GM12865 (cell line): ENCODE measurements at regions not wholly inside any gene's neighbourhood (a gene's known extent, or its start where the extent isn't known, plus 50 kb on each side); places are given as distances from the start of the nearest gene placed in this dataset.

Experiments
- DNase-seq: peaks from one replicate; pipeline ENCODE4 v3.0.0; 2010; ENCODE audit warnings: low read depth
- H3K4me3 ChIP-seq: 2 replicates; pipeline ENCODE4 v1.5.1; 2011; ENCODE audit warnings: mild to moderate bottlenecking, low read depth, low read length, control low read depth
- CTCF ChIP-seq: IDR thresholded peaks from 2 replicates; pipeline ENCODE4 v1.5.1; 2011; ENCODE audit warnings: low read length, control low read depth, low read depth, inconsistent platforms; ENCODE audit not compliant: insufficient read depth; ENCODE audit errors: missing control alignments

GRCh38 chr1:25084407-25084806, 147.9 kb downstream of the SYF2 start:
- DNase-seq: no peak
- no peak overlapping the region for H3K4me3 ChIP-seq
- TF ChIP-seq CTCF: no peak

DNA sequence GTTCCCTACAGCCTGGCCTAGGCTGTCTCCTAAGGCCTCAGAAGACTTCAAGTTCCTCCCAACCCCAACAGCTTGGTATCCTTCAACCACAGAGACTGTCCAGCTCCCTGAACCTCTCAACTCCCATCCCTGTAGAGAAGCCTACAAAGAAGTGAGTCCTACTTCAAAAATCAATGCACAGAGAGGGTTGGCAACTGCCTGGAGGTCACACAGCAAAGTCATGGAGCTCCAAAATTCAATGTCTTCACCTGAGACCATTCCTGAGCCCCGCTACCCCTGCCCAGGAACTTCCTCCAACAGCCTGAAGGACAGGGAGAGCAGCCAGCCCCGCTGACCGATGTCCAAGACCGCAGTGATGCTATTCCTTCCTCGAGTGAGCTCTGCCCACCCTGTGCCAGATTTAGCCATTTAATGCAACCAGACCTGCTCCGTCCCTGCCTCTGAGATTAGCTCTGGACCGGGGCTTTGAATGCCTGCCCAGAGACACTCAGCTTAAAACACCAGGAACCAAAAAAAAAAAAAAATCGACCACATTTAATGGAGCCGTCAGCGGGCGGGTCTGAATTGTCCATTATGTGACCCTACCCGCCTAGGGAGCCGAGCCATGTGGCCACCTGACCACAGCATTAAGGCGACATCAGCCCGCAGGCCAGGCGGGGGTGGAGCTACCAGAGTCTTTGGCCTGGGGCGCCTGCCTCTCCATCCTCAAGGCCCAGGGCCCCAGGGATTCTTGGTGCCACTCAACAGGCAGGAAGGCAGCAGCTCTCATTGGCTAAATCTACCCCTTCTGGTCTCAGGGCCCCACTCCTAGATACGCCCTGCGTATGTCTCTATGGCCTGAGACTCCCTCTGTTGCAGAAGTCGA, 148.6 kb downstream of the SYF2 start:
- no peak for DNase-seq
- no peak overlapping the region for H3K4me3 ChIP-seq
- TF ChIP-seq CTCF: no peak

DNA sequence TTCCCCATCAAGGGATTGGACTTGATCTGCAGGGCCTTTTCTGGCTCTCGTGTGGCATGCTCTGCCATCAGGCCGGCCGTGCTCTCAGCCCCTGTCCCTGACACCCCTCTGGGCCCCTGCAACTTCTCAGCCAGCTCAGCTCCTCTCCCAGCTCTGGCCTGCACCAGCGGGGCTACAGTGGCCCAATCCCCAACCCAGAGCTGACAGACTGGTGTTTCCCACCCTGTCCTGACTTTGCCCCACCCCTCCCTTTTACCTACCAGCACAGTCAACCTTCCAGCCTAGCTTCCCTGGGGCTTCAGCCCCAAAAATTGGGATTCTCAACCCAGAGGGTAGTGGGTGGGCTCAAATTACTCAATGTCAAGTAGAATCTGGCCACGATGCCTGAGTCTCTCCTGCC, 149.3 kb downstream of the SYF2 start:
- no peak for DNase-seq
- H3K4me3 ChIP-seq: no peak overlapping the region
- no peak for TF ChIP-seq CTCF

DNA sequence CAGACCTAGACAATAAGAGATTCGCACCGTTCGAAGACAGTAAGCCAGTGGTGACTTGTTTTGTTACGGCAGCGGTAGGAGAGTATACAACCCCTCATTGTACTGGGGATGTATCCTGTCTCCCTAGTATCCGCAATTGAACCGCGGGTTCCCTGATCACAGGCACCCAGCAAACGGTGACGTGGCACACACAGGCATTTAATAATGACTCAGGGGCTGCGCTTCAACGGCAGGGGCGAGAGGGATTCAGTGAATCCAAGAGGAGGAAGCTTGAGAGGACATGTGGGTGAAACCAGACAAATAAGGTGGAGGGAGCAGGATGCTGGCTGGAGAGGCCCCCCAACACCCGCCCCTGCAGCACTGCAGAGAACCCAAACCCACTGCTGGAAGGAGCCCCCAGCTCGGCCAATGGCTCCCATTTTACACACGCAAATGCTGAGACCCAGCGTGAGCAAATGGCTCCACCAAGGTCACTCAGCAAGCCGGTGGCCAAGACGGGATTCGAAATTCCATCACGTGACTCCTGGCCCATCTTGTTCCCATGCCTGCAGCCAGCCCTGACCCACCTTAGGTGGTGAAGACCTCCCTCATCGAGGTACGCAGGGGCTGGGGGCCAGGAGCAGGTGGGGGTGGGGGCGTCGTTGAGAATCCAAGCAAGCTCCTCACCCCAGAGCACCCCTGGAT, 149.9 kb downstream of the SYF2 start:
- no peak overlapping the region for H3K4me3 ChIP-seq
- no peak for DNase-seq
- TF ChIP-seq CTCF: no peak

DNA sequence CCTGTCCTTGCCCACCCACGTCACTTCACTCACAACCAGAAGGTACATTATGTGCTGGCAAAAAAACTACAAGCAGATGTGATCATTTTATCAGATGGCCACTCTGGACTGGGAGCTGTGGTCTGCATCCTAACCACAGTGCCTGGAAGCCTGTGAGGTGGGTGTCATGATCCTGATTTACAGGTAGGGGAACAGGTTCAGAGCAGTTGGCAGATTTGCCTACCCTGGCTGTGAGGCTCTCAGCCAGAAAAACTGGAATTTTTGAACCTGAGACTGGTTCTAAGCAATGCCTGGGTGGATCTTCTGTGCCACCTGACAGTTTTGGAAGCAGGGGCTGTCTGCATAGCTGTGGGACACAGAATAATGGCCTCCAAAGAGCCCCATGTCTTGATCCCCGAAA, 150.8 kb downstream of the SYF2 start:
- H3K4me3 ChIP-seq: no peak overlapping the region
- DNase-seq: no peak
- no peak for TF ChIP-seq CTCF

DNA sequence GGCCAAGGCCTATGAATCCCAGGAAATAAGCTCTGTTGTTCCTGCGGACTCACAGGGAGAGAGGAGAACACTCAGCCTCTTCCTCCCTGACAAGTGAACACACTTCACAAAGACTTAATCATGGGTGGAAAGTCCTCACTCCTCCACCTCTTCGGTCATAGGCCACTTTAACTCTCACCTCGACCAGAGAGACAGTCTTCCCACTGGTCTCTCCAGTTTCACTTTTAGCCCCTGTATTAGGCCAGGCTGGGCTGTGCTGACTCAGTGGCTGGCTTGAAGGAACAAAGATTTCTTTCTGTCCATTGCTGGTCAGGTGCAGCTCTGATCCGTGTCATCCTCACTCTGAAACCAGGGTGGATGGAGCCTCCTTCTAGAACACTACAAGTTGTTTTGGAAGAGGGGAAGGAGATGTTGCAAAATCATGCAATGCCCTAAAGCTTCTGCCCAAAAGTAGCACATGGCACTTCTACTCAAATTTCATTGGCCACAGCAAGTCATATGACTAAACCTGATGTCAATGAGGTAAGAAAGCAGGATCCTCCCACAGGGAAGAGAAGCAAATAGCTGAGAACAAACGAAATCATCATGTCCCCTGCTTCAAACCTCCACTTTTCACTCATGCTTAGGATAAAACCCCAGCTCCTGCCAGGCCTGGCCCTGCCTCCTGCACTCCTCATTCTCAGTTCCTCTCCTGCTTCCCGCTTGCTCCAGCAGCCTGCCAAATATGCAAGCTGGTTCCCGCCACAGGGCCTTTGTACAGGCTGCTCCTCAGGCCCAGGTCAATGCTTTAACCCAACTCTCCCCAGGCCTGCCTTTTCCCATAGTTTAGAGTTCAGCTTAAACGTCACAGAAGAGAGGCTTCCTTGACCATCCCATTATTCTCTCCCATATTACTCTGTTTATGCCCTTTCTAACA, 150.5 kb upstream of the RUNX3 start:
- H3K4me3 ChIP-seq: no peak overlapping the region
- TF ChIP-seq CTCF: no peak
- no peak for DNase-seq
